GM23248 (cell line): ENCODE measurements at regions not wholly inside any gene's neighbourhood (a gene's known extent, or its start where the extent isn't known, plus 50 kb on each side); places are given as distances from the start of the nearest gene placed in this dataset.

ENCODE experiments used
- EZH2 ChIP-seq: fragments of 200-600 bp; sonication (generic); IDR thresholded peaks from 2 replicates; pipeline ENCODE4 v1.6.1; 2018; ENCODE audit warnings: antibody characterized with exemption, mild to moderate bottlenecking; ENCODE audit not compliant: insufficient read depth, poor library complexity, severe bottlenecking
- EZH2phosphoT487 ChIP-seq: fragments of 200-600 bp; sonication (generic); IDR thresholded peaks from 2 replicates; pipeline ENCODE4 v1.6.1; 2018; ENCODE audit warnings: antibody characterized with exemption, moderate library complexity, mild to moderate bottlenecking, low read depth; ENCODE audit not compliant: insufficient read depth

- TF ChIP-seq EZH2, result no peak
- TF ChIP-seq EZH2phosphoT487, result no peak
These were observed 166.8 kb downstream of the SAMD5 start for GRCh38 chr6:147675281-147675680.
